HepG2 (cell line): ENCODE measurements at regions not wholly inside any gene's neighbourhood (a gene's known extent, or its start where the extent isn't known, plus 50 kb on each side); places are given as distances from the start of the nearest gene placed in this dataset.

ENCODE experiments used
- ATAC-seq: fragments of 200-7000 bp; cut with Tn5 transposase; 3 replicates; pipeline ENCODE4 v1.9.1; 2020; ENCODE audit warnings: mild to moderate bottlenecking, moderate library complexity
- BruUV-seq: library from RNA; stranded (reverse); fragments of 400-500 nt; replicated peaks from 2 replicates; lab custom pipeline; 2021; lab: Mats Ljungman, UMichigan
- CTCF ChIA-PET: fragments of 300-600 bp; formaldehyde crosslinking; extraction: SDS; loops from one replicate; lab custom pipeline; 2021; ENCODE audit warnings: low total read pairs, inconsistent platforms, low intra/inter-chr PET ratio; lab: Yijun Ruan, JAX
- POLR2A ChIA-PET: fragments of 350-600 bp; sonication (Branson Sonifier 250); formaldehyde crosslinking; loops from one replicate; lab custom pipeline; 2020; ENCODE audit warnings: antibody characterized with exemption, inconsistent platforms; lab: Yijun Ruan, JAX
- DNase-seq: peaks from one replicate; pipeline ENCODE4 v3.0.0-alpha.2; 2015; ENCODE audit warnings: low spot score
- FAIRE-seq: peaks from 3 replicates; lab custom pipeline; 2011; peaks lifted over from hg19 to GRCh38; lab: Jason Lieb, UNC
- H2AFZ ChIP-seq: one replicate; pipeline ENCODE4 v1.6.1; 2011; ENCODE audit warnings: low read length, inconsistent platforms
- H3K27ac ChIP-seq: fragments of 300-600 bp; 3 replicates; pipeline ENCODE4 v1.8.0; 2011; ENCODE audit warnings: mixed run types, mild to moderate bottlenecking, mixed read lengths, low read length, inconsistent platforms; ENCODE audit not compliant: insufficient read depth; ENCODE audit errors: extremely low read length
- H3K27me3 ChIP-seq, 2 experiments: fragments of 200-600 bp in 1 of 2; 2 replicates in 1 of 2; 3 replicates in 1 of 2; pipeline versions ENCODE4 v1.6.0 to v1.8.0; 2011; ENCODE audit warnings: low read length in 2 of 2, mild to moderate bottlenecking in 2 of 2, moderate library complexity in 2 of 2, inconsistent platforms in 1 of 2; ENCODE audit not compliant: insufficient read depth in 2 of 2, control insufficient read depth in 1 of 2
- H3K36me3 ChIP-seq, 2 experiments: fragments of 200-600 bp in 1 of 2; replicated peaks in 1 of 2; 2 replicates in 1 of 2; 3 replicates in 1 of 2; pipeline versions ENCODE4 v1.5.1 to v1.8.0; 2011; ENCODE audit warnings: low read length in 2 of 2, inconsistent platforms in 1 of 2; ENCODE audit not compliant: insufficient read depth in 2 of 2, control insufficient read depth in 1 of 2
- H3K4me1 ChIP-seq: 2 replicates; pipeline ENCODE4 v1.5.1; 2012; ENCODE audit warnings: low read length, inconsistent platforms; ENCODE audit not compliant: insufficient read depth
- H3K4me2 ChIP-seq: 2 replicates; pipeline ENCODE4 v1.6.0; 2011; ENCODE audit warnings: low read depth, low read length, inconsistent platforms
- H3K4me3 ChIP-seq, 3 experiments: fragments of 200-600 bp in 1 of 3; sonication (generic), shearing (Covaris generic) in 1 of 3; replicated peaks in 1 of 3; 2 replicates each; pipeline ENCODE4 v1.5.1; 2011 to 2016; ENCODE audit warnings: low read length in 3 of 3, inconsistent platforms in 2 of 3, low read depth in 2 of 3, mild to moderate bottlenecking in 2 of 3, control low read depth in 1 of 3, mixed read lengths in 1 of 3; ENCODE audit not compliant: insufficient read depth in 1 of 3
- H3K79me2 ChIP-seq: one replicate; pipeline ENCODE4 v1.6.1; 2011; ENCODE audit warnings: low read length, inconsistent platforms; ENCODE audit not compliant: insufficient read depth
- H3K9ac ChIP-seq: 2 replicates; pipeline ENCODE4 v1.6.0; 2011; ENCODE audit warnings: mild to moderate bottlenecking, low read depth, low read length, inconsistent platforms; ENCODE audit not compliant: insufficient read depth
- H3K9me3 ChIP-seq: 2 replicates; pipeline ENCODE4 v1.5.1; 2012; ENCODE audit warnings: mild to moderate bottlenecking, low read length
- H4K20me1 ChIP-seq: 2 replicates; pipeline ENCODE4 v1.6.0; 2011; ENCODE audit warnings: inconsistent platforms, mild to moderate bottlenecking, low read length, moderate library complexity; ENCODE audit not compliant: insufficient read depth
- BRD4 ChIP-seq: sonication (generic); formaldehyde crosslinking; IDR thresholded peaks from 2 replicates; pipeline ENCODE4 v1.4.0; 2020; ENCODE audit warnings: missing genetic modification reagents
- EED ChIP-seq: sonication (generic); formaldehyde crosslinking; IDR thresholded peaks from 2 replicates; pipeline ENCODE4 v1.5.0; 2020; ENCODE audit warnings: mild to moderate bottlenecking, missing genetic modification reagents
- GATAD1 ChIP-seq: IDR thresholded peaks from 2 replicates; pipeline ENCODE4 v1.6.1; 2016; ENCODE audit warnings: missing genetic modification reagents, missing compliant biosample characterization
- KMT2B ChIP-seq: IDR thresholded peaks from 2 replicates; pipeline ENCODE4 v1.6.1; 2016; ENCODE audit warnings: missing genetic modification reagents, missing compliant biosample characterization
- MLX ChIP-seq: IDR thresholded peaks from 2 replicates; pipeline ENCODE4 v1.6.1; 2016
- PRDM4 ChIP-seq: sonication (generic); formaldehyde crosslinking; IDR thresholded peaks from 2 replicates; pipeline ENCODE4 v1.9.0; 2021; ENCODE audit warnings: missing genetic modification reagents, borderline replicate concordance
- ZFY ChIP-seq: sonication (generic); formaldehyde crosslinking; IDR thresholded peaks from 2 replicates; pipeline ENCODE4 v1.4.0; 2020; ENCODE audit warnings: missing genetic modification reagents
- ZNF207 ChIP-seq: fragments of 450-650 bp; IDR thresholded peaks from 2 replicates; pipeline ENCODE4 v1.6.1; 2016; ENCODE audit warnings: antibody characterized with exemption, borderline replicate concordance
- ZNF260 ChIP-seq: sonication (generic); formaldehyde crosslinking; IDR thresholded peaks from 2 replicates; pipeline ENCODE4 v1.4.0; 2020; ENCODE audit warnings: missing genetic modification reagents, low read depth, mild to moderate bottlenecking, borderline replicate concordance
- ZNF652 ChIP-seq: IDR thresholded peaks from 2 replicates; pipeline ENCODE4 v1.6.1; 2016; ENCODE audit warnings: low read depth, borderline replicate concordance
- ZNF670 ChIP-seq: sonication (generic); formaldehyde crosslinking; IDR thresholded peaks from 2 replicates; pipeline ENCODE4 v1.8.0; 2022; ENCODE audit warnings: mild to moderate bottlenecking, missing genetic modification reagents, borderline replicate concordance
- WGBS: methylation state at CpG from one replicate; pipeline ENCODE4 v1.1.6; 2017; ENCODE audit warnings: low lambda C conversion rate; 5-methylcytosine and 5-hydroxymethylcytosine counted together
- in situ Hi-C: cut with HindIII; loops from 2 replicates; pipeline ENCODE4 v1.10.0; 2017; ENCODE audit warnings: low pct_unique_long_range_greater_than_20kb; ENCODE audit not compliant: extremely low pct_ligation_motif_present
- intact Hi-C: fragments of 100-400 bp; cut with micrococcal nuclease; formaldehyde crosslinking; loops from one replicate; pipeline ENCODE4 v1.10.0; 2022; ENCODE audit not compliant: unreplicated experiment
- TF ChIP-seq, protein P1 (sequence below): sonication (generic); formaldehyde crosslinking; IDR thresholded peaks from 2 replicates; pipeline ENCODE4 v1.8.0; 2022; ENCODE audit warnings: mild to moderate bottlenecking, missing genetic modification reagents, borderline replicate concordance

- no peak overlapping the region for H3K27ac ChIP-seq
- no peak for ATAC-seq
- CTCF ChIA-PET: no interaction called here
These were observed 889.9 kb upstream of the CHAC2 start for GRCh38 chr2:52877703-52878102.

More at GRCh38 chr2:52877703-52878102, 889.9 kb upstream of the CHAC2 start:
- H4K20me1 ChIP-seq: no peaks in the 10 kb centered on the region
- H3K36me3 ChIP-seq: no peaks in the 10 kb centered on the region
- no peak overlapping the region for H3K4me3 ChIP-seq
- DNase-seq (no peak), FAIRE-seq (no peak)
- intact Hi-C loops: no loop called here
- H3K9ac ChIP-seq: no peak overlapping the region
- POLR2A ChIA-PET: no interaction called here
- H3K9me3 ChIP-seq: peaks cover 8% of the 10 kb centered on the region; the same call in 1 of the 2 replicates
- no peak overlapping the region for H3K4me2 ChIP-seq
- no peaks in the 10 kb centered on the region for H3K27me3 ChIP-seq
- WGBS: 0% methylated on average over 1 of the region's 1 CpG
- H3K79me2 ChIP-seq: no peaks in the 10 kb centered on the region
- in situ Hi-C loops: no loop called here
- no peak overlapping the region for H2AFZ ChIP-seq
- BruUV-seq: no TSS peak
- H3K4me1 ChIP-seq: no peaks in the 10 kb centered on the region
- no peak for TF ChIP-seq PRDM4 (CRISPR knock-in tag)
- TF ChIP-seq ZNF670 (CRISPR knock-in tag): no peak
- no peak for TF ChIP-seq BRD4 (CRISPR knock-in tag)
- TF ChIP-seq ZNF652 (CRISPR knock-in tag): no peak
- TF ChIP-seq, protein P1, sequence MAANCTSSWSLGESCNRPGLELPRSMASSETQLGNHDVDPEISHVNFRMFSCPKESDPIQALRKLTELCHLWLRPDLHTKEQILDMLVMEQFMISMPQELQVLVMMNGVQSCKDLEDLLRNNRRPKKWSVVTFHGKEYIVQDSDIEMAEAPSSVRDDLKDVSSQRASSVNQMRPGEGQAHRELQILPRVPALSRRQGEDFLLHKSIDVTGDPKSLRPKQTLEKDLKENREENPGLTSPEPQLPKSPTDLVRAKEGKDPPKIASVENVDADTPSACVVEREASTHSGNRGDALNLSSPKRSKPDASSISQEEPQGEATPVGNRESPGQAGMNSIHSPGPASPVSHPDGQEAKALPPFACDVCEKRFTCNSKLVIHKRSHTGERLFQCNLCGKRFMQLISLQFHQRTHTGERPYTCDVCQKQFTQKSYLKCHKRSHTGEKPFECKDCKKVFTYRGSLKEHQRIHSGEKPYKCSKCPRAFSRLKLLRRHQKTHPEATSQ (CRISPR knock-in tag): no peak
- no peak for TF ChIP-seq EED
- TF ChIP-seq ZNF260 (CRISPR knock-in tag): no peak
- no peak for TF ChIP-seq ZFY
- no peak for TF ChIP-seq GATAD1
- TF ChIP-seq KMT2B (CRISPR knock-in tag): no peak
- TF ChIP-seq MLX (CRISPR knock-in tag): no peak
- TF ChIP-seq ZNF207: no peak
